OCI-LY1 (cell line): ENCODE measurements at regions not wholly inside any gene's neighbourhood (a gene's known extent, or its start where the extent isn't known, plus 50 kb on each side); places are given as distances from the start of the nearest gene placed in this dataset.

Experiments used
- H2AFZ ChIP-seq: fragments of 200-600 bp; sonication (generic), shearing (Covaris generic); 2 replicates; pipeline ENCODE4 v1.6.0; 2014; ENCODE audit warnings: antibody characterized with exemption, mild to moderate bottlenecking, low read length
- H3F3A ChIP-seq: fragments of 200-600 bp; sonication (generic), shearing (Covaris generic); 2 replicates; pipeline ENCODE4 v1.6.0; 2014; ENCODE audit warnings: mild to moderate bottlenecking, antibody characterized with exemption, low read length, moderate library complexity; ENCODE audit not compliant: insufficient read depth
- H3K27ac ChIP-seq: fragments of 200-600 bp; sonication (generic); 2 replicates; pipeline ENCODE4 v1.5.1; 2014; ENCODE audit warnings: low read length, mixed run types, mild to moderate bottlenecking, low read depth; ENCODE audit not compliant: poor library complexity, severe bottlenecking
- H3K27me3 ChIP-seq: fragments of 200-600 bp; sonication (generic); 2 replicates; pipeline ENCODE4 v1.6.0; 2014; ENCODE audit warnings: antibody characterized with exemption, mild to moderate bottlenecking, low read length, moderate library complexity; ENCODE audit not compliant: insufficient read depth
- H3K36me3 ChIP-seq: fragments of 200-600 bp; sonication (generic); 2 replicates; pipeline ENCODE4 v1.6.1; 2014; ENCODE audit warnings: mild to moderate bottlenecking, antibody characterized with exemption, low read length, moderate library complexity, mixed read lengths; ENCODE audit not compliant: insufficient read depth
- H3K4me1 ChIP-seq: fragments of 200-600 bp; sonication (generic); 2 replicates; pipeline ENCODE4 v1.5.1; 2014; ENCODE audit warnings: mild to moderate bottlenecking, low read length, moderate library complexity; ENCODE audit not compliant: insufficient read depth, severe bottlenecking
- H3K4me2 ChIP-seq: fragments of 200-600 bp; sonication (generic), shearing (Covaris generic); 2 replicates; pipeline ENCODE4 v1.6.1; 2014; ENCODE audit warnings: low read length
- H3K4me3 ChIP-seq: fragments of 200-600 bp; sonication (generic); 2 replicates; pipeline ENCODE4 v1.5.1; 2014; ENCODE audit warnings: low read length, low read depth, mild to moderate bottlenecking, mixed read lengths; ENCODE audit not compliant: poor library complexity, severe bottlenecking
- H3K79me2 ChIP-seq: fragments of 200-600 bp; shearing (Covaris generic); 2 replicates; pipeline ENCODE4 v1.6.1; 2016; ENCODE audit warnings: mixed run types, low read length, mixed read lengths; ENCODE audit not compliant: insufficient read depth
- H3K9ac ChIP-seq: fragments of 200-600 bp; sonication (generic), shearing (Covaris generic); 2 replicates; pipeline ENCODE4 v1.6.1; 2014; ENCODE audit warnings: mild to moderate bottlenecking, low read length, mixed read lengths
- H3K9me2 ChIP-seq: fragments of 200-600 bp; sonication (generic), shearing (Covaris generic); 2 replicates; pipeline ENCODE4 v1.6.1; 2014; ENCODE audit warnings: low read depth, mild to moderate bottlenecking, low read length, mixed read lengths
- H3K9me3 ChIP-seq: fragments of 200-600 bp; shearing (Covaris generic); 2 replicates; pipeline ENCODE4 v1.6.1; 2014; ENCODE audit warnings: low read length, mixed read lengths
- H4K20me1 ChIP-seq: fragments of 200-600 bp; sonication (generic), shearing (Covaris generic); 2 replicates; pipeline ENCODE4 v1.6.0; 2016; ENCODE audit warnings: mild to moderate bottlenecking, low read length; ENCODE audit not compliant: insufficient read depth
- EZH2 ChIP-seq: fragments of 200-600 bp; sonication (generic), shearing (Covaris generic); IDR thresholded peaks from 2 replicates; pipeline ENCODE4 v1.8.0; 2017; ENCODE audit warnings: borderline replicate concordance, mixed run types, mild to moderate bottlenecking, antibody characterized with exemption, low read length, moderate library complexity, mixed read lengths
- TF ChIP-seq, protein P1 (sequence below): fragments of 200-600 bp; sonication (generic), shearing (Covaris generic); IDR thresholded peaks from 2 replicates; pipeline ENCODE4 v1.5.1; 2017; ENCODE audit warnings: mild to moderate bottlenecking, antibody characterized with exemption, low read length, moderate library complexity, mixed read lengths

DNA sequence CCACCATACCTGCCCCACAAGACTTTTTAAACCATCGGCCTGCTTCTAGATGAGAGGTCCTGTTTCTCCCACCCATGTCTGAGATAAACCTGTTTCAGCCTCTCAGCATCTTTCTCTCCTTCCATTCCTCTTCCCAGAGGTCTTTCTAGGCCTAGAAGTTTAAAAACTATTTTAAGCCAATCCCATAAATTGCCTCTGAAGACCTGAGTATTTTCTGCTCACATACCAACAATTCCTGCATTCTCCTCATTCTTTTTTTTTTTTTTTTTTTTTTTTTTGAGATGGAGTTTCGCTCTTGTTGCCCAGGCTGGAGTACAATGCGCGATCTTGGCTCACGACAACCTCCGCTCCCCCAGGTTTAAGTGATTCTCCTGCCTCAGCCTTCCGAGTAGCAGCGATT is 262.9 kb upstream of the AUTS2 start:
- TF ChIP-seq, protein P1, sequence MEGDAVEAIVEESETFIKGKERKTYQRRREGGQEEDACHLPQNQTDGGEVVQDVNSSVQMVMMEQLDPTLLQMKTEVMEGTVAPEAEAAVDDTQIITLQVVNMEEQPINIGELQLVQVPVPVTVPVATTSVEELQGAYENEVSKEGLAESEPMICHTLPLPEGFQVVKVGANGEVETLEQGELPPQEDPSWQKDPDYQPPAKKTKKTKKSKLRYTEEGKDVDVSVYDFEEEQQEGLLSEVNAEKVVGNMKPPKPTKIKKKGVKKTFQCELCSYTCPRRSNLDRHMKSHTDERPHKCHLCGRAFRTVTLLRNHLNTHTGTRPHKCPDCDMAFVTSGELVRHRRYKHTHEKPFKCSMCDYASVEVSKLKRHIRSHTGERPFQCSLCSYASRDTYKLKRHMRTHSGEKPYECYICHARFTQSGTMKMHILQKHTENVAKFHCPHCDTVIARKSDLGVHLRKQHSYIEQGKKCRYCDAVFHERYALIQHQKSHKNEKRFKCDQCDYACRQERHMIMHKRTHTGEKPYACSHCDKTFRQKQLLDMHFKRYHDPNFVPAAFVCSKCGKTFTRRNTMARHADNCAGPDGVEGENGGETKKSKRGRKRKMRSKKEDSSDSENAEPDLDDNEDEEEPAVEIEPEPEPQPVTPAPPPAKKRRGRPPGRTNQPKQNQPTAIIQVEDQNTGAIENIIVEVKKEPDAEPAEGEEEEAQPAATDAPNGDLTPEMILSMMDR = no peak
- TF ChIP-seq EZH2 = no peak
- Histone ChIP-seq H3K27ac (no peak overlapping the region), H3K36me3 (no peaks in the 10 kb centered on the region), H3K27me3 (peaks cover 11% of the 10 kb centered on the region; the same call in 1 of the 2 replicates), H3K4me1 (no peaks in the 10 kb centered on the region), H3K4me3 (no peak overlapping the region), H3K9ac (no peak overlapping the region), H3K9me3 (0 out of 2 replicates have a peak, but pooled peaks cover 2% of the 10 kb centered on the region), H4K20me1 (no peaks in the 10 kb centered on the region), H2AFZ (no peak overlapping the region), H3F3A (no peaks in the 10 kb centered on the region), H3K79me2 (no peaks in the 10 kb centered on the region), H3K9me2 (no peaks in the 10 kb centered on the region), H3K4me2 (no peak overlapping the region)

DNA sequence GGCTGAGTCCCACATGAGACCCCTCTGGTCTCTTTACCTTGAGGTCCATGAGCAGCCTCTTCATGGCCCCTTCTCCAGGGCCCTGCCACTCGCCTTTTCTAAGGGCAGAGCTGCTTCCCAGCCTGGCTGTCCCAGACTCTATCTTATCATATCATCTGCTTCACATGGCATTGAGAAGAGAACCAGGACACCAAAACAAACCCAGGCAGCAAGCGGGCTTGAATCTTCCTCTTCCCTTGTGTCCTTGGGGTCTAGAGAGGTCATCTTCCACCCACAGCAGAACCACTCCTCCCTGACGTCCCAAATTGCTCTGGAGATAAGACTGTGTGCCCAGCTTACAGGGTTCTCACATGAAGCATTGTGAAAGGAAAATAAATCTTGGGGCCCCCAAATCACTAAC is 261.3 kb upstream of the AUTS2 start:
- Histone ChIP-seq H3K4me3 (no peak overlapping the region), H3K4me1 (no peaks in the 10 kb centered on the region), H4K20me1 (no peaks in the 10 kb centered on the region), H3K9ac (no peak overlapping the region), H3K4me2 (no peak overlapping the region), H2AFZ (no peak overlapping the region), H3K36me3 (no peaks in the 10 kb centered on the region), H3K79me2 (no peaks in the 10 kb centered on the region), H3K27ac (no peak overlapping the region), H3F3A (no peaks in the 10 kb centered on the region), H3K9me2 (no peaks in the 10 kb centered on the region), H3K9me3 (no peaks in the 10 kb centered on the region), H3K27me3 (peaks cover 4% of the 10 kb centered on the region; the same call in 1 of the 2 replicates)
- TF ChIP-seq EZH2 = no peak
- TF ChIP-seq, protein P1 = no peak

DNA sequence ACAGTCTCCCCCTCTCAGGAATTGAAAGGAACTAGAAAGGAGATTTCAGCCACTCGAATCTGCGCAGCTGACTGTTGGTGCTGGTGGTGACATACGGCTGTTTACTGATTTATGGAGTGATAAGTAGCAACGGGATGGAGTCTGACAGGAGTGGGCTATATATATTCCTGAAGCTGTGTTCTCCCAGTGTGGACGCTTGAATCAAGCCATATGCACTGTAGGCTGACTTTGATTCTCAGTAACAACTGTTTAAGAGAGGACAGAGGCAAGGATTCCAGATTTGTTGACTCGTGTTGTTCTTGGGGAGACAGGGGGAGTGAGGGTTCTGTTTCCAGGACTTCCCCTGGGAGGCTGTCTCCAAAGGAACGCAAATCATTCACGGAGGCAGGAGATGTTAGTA is 260.1 kb upstream of the AUTS2 start:
- no peak overlapping the region for H3K4me2 ChIP-seq
- H2AFZ ChIP-seq = no peak overlapping the region
- H3K4me1 ChIP-seq = no peaks in the 10 kb centered on the region
- H3K9ac ChIP-seq = no peak overlapping the region
- no peaks in the 10 kb centered on the region for H3K9me2 ChIP-seq
- no peak overlapping the region for H3K4me3 ChIP-seq
- H3K27me3 ChIP-seq = peaks cover 4% of the 10 kb centered on the region; the same call in 1 of the 2 replicates
- H3F3A ChIP-seq = no peaks in the 10 kb centered on the region
- H3K9me3 ChIP-seq = no peaks in the 10 kb centered on the region
- H3K79me2 ChIP-seq = no peaks in the 10 kb centered on the region
- TF ChIP-seq, protein P1 = no peak
- TF ChIP-seq EZH2 = no peak
- no peaks in the 10 kb centered on the region for H3K36me3 ChIP-seq
- H4K20me1 ChIP-seq = no peaks in the 10 kb centered on the region
- H3K27ac ChIP-seq = no peak overlapping the region
